ENCODE measurements at regions not wholly inside any gene's neighbourhood (a gene's known extent, or its start where the extent isn't known, plus 50 kb on each side); places are given as distances from the start of the nearest gene placed in this dataset.

GRCh38 chr1:220991506-220991905 lies 112.3 kb downstream of the HLX start:
- H2AFZ ChIP-seq (ENCODE audit: low read length) = no peak overlapping the region
- H3K4me3 ChIP-seq (ENCODE audit: low read depth, low read length, poor library complexity, severe bottlenecking) = no peak overlapping the region
- H3K4me2 ChIP-seq (ENCODE audit: low read length) = no peak overlapping the region
- no peak overlapping the region for H3K27ac ChIP-seq (ENCODE audit: low read depth, low read length, poor library complexity, severe bottlenecking)
- DNase-seq (ENCODE audit: low spot score) = no peak
- H3K79me2 ChIP-seq (ENCODE audit: insufficient read depth, low read depth, low read length) = no peaks in the 10 kb centered on the region
- H3K9me2 ChIP-seq (ENCODE audit: insufficient read depth, low read length) = no peaks in the 10 kb centered on the region
- intact Hi-C loops (cut with micrococcal nuclease; ENCODE audit: unreplicated experiment) = no loop called here
- ChIA-PET POLR2A (interaction anchor here (1.4 kb wide), 1 partner anchor 42 kb away, joined by 3 read pairs; no protein-coding TSS in a partner anchor), CTCF (ENCODE audit: unreplicated experiment) (no interaction called here)
- H3K4me1 ChIP-seq (ENCODE audit: insufficient read depth, low read length, poor library complexity, severe bottlenecking) = no peaks in the 10 kb centered on the region
- no TSS peak for BruUV-seq (replicated peaks)
- H3K9me3 ChIP-seq (ENCODE audit: low read length) = no peaks in the 10 kb centered on the region
- TF ChIP-seq EZH2phosphoT487 (IDR thresholded peaks at IDR 0.05; ENCODE audit: borderline replicate concordance, low read depth, low read length) (no peak), CTCF (conservative IDR thresholded peaks at IDR 0.05; ENCODE audit: low read length) (no peak)
- no peaks in the 10 kb centered on the region for H3K36me3 ChIP-seq (ENCODE audit: insufficient read depth, low read length)
- no peaks in the 10 kb centered on the region for H4K20me1 ChIP-seq (ENCODE audit: insufficient read depth, low read length)

GRCh38 chr1:220991959-220992704 lies 112.9 kb downstream of the HLX start:
- no peaks in the 10 kb centered on the region for H3K9me2 ChIP-seq (ENCODE audit: insufficient read depth, low read length)
- DNase-seq (ENCODE audit: low spot score) = no peak
- no peaks in the 10 kb centered on the region for H3K4me1 ChIP-seq (ENCODE audit: insufficient read depth, low read length, poor library complexity, severe bottlenecking)
- ChIA-PET CTCF (ENCODE audit: unreplicated experiment) (no interaction called here), POLR2A (interaction anchor here (0.7 to 1.4 kb wide), 2 partner anchors 15 to 41 kb away, joined by 3 to 4 read pairs; no protein-coding TSS in a partner anchor)
- intact Hi-C loops (cut with micrococcal nuclease; ENCODE audit: unreplicated experiment) = no loop called here
- no peak overlapping the region for H3K4me2 ChIP-seq (ENCODE audit: low read length)
- no peak overlapping the region for H3K27ac ChIP-seq (ENCODE audit: low read depth, low read length, poor library complexity, severe bottlenecking)
- H3K4me3 ChIP-seq (ENCODE audit: low read depth, low read length, poor library complexity, severe bottlenecking) = no peak overlapping the region
- no peak for TF ChIP-seq CTCF (conservative IDR thresholded peaks at IDR 0.05; ENCODE audit: low read length)
- TF ChIP-seq EZH2phosphoT487 (IDR thresholded peaks at IDR 0.05; ENCODE audit: borderline replicate concordance, low read depth, low read length) = no peak
- BruUV-seq (replicated peaks) = no TSS peak
- no peaks in the 10 kb centered on the region for H3K9me3 ChIP-seq (ENCODE audit: low read length)
- no peaks in the 10 kb centered on the region for H4K20me1 ChIP-seq (ENCODE audit: insufficient read depth, low read length)
- H3K36me3 ChIP-seq (ENCODE audit: insufficient read depth, low read length) = no peaks in the 10 kb centered on the region
- H3K79me2 ChIP-seq (ENCODE audit: insufficient read depth, low read depth, low read length) = no peaks in the 10 kb centered on the region
- no peak overlapping the region; the same call in 1 of the 2 replicates for H2AFZ ChIP-seq (ENCODE audit: low read length)

- CTCF ChIA-PET (ENCODE audit: unreplicated experiment) = no interaction called here
- Histone ChIP-seq H2AFZ (ENCODE audit: low read length) (no peak overlapping the region), H3K36me3 (ENCODE audit: insufficient read depth, low read length) (no peaks in the 10 kb centered on the region), H3K4me1 (ENCODE audit: insufficient read depth, low read length, poor library complexity, severe bottlenecking) (no peaks in the 10 kb centered on the region), H3K27ac (ENCODE audit: low read depth, low read length, poor library complexity, severe bottlenecking) (no peak overlapping the region), H4K20me1 (ENCODE audit: insufficient read depth, low read length) (no peaks in the 10 kb centered on the region), H3K4me3 (ENCODE audit: low read depth, low read length, poor library complexity, severe bottlenecking) (no peak overlapping the region), H3K9me2 (ENCODE audit: insufficient read depth, low read length) (no peaks in the 10 kb centered on the region), H3K9me3 (ENCODE audit: low read length) (no peaks in the 10 kb centered on the region), H3K4me2 (ENCODE audit: low read length) (no peak overlapping the region), H3K79me2 (ENCODE audit: insufficient read depth, low read depth, low read length) (no peaks in the 10 kb centered on the region)
- TF ChIP-seq EZH2phosphoT487 (IDR thresholded peaks at IDR 0.05; ENCODE audit: borderline replicate concordance, low read depth, low read length) (no peak), CTCF (conservative IDR thresholded peaks at IDR 0.05; ENCODE audit: low read length) (no peak)
- POLR2A ChIA-PET = interaction anchor here (0.7 to 1.0 kb wide), 3 partner anchors 16 to 128 kb away, joined by 3 to 4 read pairs (median 3); no protein-coding TSS in a partner anchor
- DNase-seq (ENCODE audit: low spot score) = no peak
- no TSS peak for BruUV-seq (replicated peaks)
- intact Hi-C loops (cut with micrococcal nuclease; ENCODE audit: unreplicated experiment) = no loop called here
Observed at GRCh38 chr1:220992705-220993052, 113.4 kb downstream of the HLX start.
